HEK293 (cell line): ENCODE measurements at regions not wholly inside any gene's neighbourhood (a gene's known extent, or its start where the extent isn't known, plus 50 kb on each side); places are given as distances from the start of the nearest gene placed in this dataset.
A peak's percentile ranks its signal among the peaks of the same experiment; 100 is the strongest.

Source experiments
- CTCF ChIA-PET: fragments of 350-600 bp; formaldehyde crosslinking; extraction: SDS; loops from one replicate; lab custom pipeline; 2021; ENCODE audit warnings: antibody characterized with exemption; lab: Yijun Ruan, JAX
- POLR2A ChIA-PET: fragments of 300-600 bp; formaldehyde crosslinking; extraction: SDS; loops from one replicate; lab custom pipeline; 2020; ENCODE audit warnings: antibody characterized with exemption, inconsistent platforms; lab: Yijun Ruan, JAX
- H3K27ac ChIP-seq: fragments of 200-500 bp; sonication (Bioruptor generic); 2 replicates; pipeline ENCODE4 v1.5.1; 2014; ENCODE audit warnings: low read depth, low read length, control low read depth, inconsistent platforms; ENCODE audit errors: extremely low read depth
- H3K36me3 ChIP-seq, 2 experiments: fragments of 200-500 bp in 1 of 2; sonication (Bioruptor generic) in 1 of 2; 1 replicate in 1 of 2; 2 replicates in 1 of 2; pipeline ENCODE4 v1.5.1; 2014 to 2017; ENCODE audit warnings: inconsistent platforms in 2 of 2, low read length in 2 of 2; ENCODE audit not compliant: control insufficient read depth in 2 of 2, insufficient read depth in 1 of 2
- H3K4me1 ChIP-seq: fragments of 200-500 bp; sonication (Bioruptor generic); 2 replicates; pipeline ENCODE4 v1.5.1; 2014; ENCODE audit warnings: mild to moderate bottlenecking, low read length, inconsistent platforms; ENCODE audit not compliant: control insufficient read depth, insufficient read depth
- H3K4me3 ChIP-seq: 2 replicates; pipeline ENCODE4 v1.5.1; 2011; ENCODE audit warnings: low read depth, mild to moderate bottlenecking, control low read depth, low read length, moderate library complexity
- H3K9me3 ChIP-seq: fragments of 200-500 bp; sonication (Bioruptor generic); 2 replicates; pipeline ENCODE4 v1.5.1; 2014; ENCODE audit warnings: low read depth, low read length, inconsistent platforms; ENCODE audit not compliant: control insufficient read depth, insufficient read depth
- HOXA7 ChIP-seq: sonication (generic); formaldehyde crosslinking; IDR thresholded peaks from 2 replicates; pipeline ENCODE4 v1.8.1; 2022; ENCODE audit warnings: missing genetic modification reagents, borderline replicate concordance
- SCRT1 ChIP-seq: fragments of 450-650 bp; formaldehyde crosslinking; IDR thresholded peaks from 2 replicates; pipeline ENCODE4 v1.5.1; 2016; ENCODE audit warnings: missing biosample characterization, missing genetic modification characterization, borderline replicate concordance
- SP7 ChIP-seq: fragments of 450-650 bp; formaldehyde crosslinking; IDR thresholded peaks from 2 replicates; pipeline ENCODE4 v1.5.1; 2016; ENCODE audit warnings: missing biosample characterization, missing genetic modification characterization
- WT1 ChIP-seq: fragments of 450-650 bp; formaldehyde crosslinking; IDR thresholded peaks from 2 replicates; pipeline ENCODE4 v1.5.1; 2016; ENCODE audit warnings: missing biosample characterization, missing genetic modification characterization
- ZBTB7A ChIP-seq: fragments of 450-650 bp; formaldehyde crosslinking; IDR thresholded peaks from 2 replicates; pipeline ENCODE4 v1.5.1; 2016; ENCODE audit warnings: low read depth, missing biosample characterization, missing genetic modification characterization
- ZEB2 ChIP-seq: fragments of 450-650 bp; formaldehyde crosslinking; IDR thresholded peaks from 2 replicates; pipeline ENCODE4 v1.5.1; 2016; ENCODE audit warnings: missing biosample characterization, missing genetic modification characterization
- ZNF184 ChIP-seq: fragments of 450-650 bp; IDR thresholded peaks from 2 replicates; pipeline ENCODE4 v1.5.1; 2018; ENCODE audit warnings: missing biosample characterization, mild to moderate bottlenecking, missing genetic modification characterization
- ZNF223 ChIP-seq: fragments of 450-650 bp; formaldehyde crosslinking; IDR thresholded peaks from 2 replicates; pipeline ENCODE4 v1.5.1; 2016; ENCODE audit warnings: missing biosample characterization, missing genetic modification characterization
- ZNF239 ChIP-seq: fragments of 450-650 bp; formaldehyde crosslinking; IDR thresholded peaks from 2 replicates; pipeline ENCODE4 v1.5.1; 2016; ENCODE audit warnings: missing biosample characterization, missing genetic modification characterization
- ZNF341 ChIP-seq: fragments of 450-650 bp; formaldehyde crosslinking; IDR thresholded peaks from 2 replicates; pipeline ENCODE4; 2016; ENCODE audit warnings: low read depth, missing biosample characterization, missing genetic modification characterization
- ZNF37A ChIP-seq: fragments of 450-650 bp; IDR thresholded peaks from 2 replicates; pipeline ENCODE4 v1.5.1; 2018; ENCODE audit warnings: missing biosample characterization, missing genetic modification characterization
- ZNF404 ChIP-seq: fragments of 450-650 bp; formaldehyde crosslinking; IDR thresholded peaks from 2 replicates; pipeline ENCODE4 v1.5.1; 2017; ENCODE audit warnings: missing biosample characterization, missing genetic modification characterization
- ZNF416 ChIP-seq: fragments of 450-650 bp; formaldehyde crosslinking; IDR thresholded peaks from 2 replicates; pipeline ENCODE4 v1.5.1; 2016; ENCODE audit warnings: missing biosample characterization, missing genetic modification characterization
- ZNF473 ChIP-seq: fragments of 450-650 bp; formaldehyde crosslinking; IDR thresholded peaks from 2 replicates; pipeline ENCODE4 v1.5.1; 2017; ENCODE audit warnings: missing biosample characterization, missing genetic modification characterization
- ZNF558 ChIP-seq: fragments of 450-650 bp; formaldehyde crosslinking; IDR thresholded peaks from 2 replicates; pipeline ENCODE4 v1.5.1; 2016; ENCODE audit warnings: missing biosample characterization, missing genetic modification characterization
- ZNF664 ChIP-seq: fragments of 450-650 bp; formaldehyde crosslinking; IDR thresholded peaks from 2 replicates; pipeline ENCODE4 v1.5.1; 2016; ENCODE audit warnings: missing biosample characterization, missing genetic modification characterization
- ZNF776 ChIP-seq: fragments of 450-650 bp; formaldehyde crosslinking; IDR thresholded peaks from 2 replicates; pipeline ENCODE4 v1.5.0; 2017; ENCODE audit warnings: missing biosample characterization, missing genetic modification characterization, borderline replicate concordance
- ZNF777 ChIP-seq: fragments of 450-650 bp; formaldehyde crosslinking; IDR thresholded peaks from 2 replicates; pipeline ENCODE4 v1.5.1; 2017; ENCODE audit warnings: missing biosample characterization, missing genetic modification characterization, borderline replicate concordance
- ZNF837 ChIP-seq: fragments of 450-650 bp; formaldehyde crosslinking; IDR thresholded peaks from 2 replicates; pipeline ENCODE4 v1.5.1; 2016; ENCODE audit warnings: missing biosample characterization, missing genetic modification characterization
- TF ChIP-seq, protein P1 (sequence below): fragments of 450-650 bp; formaldehyde crosslinking; IDR thresholded peaks from 2 replicates; pipeline ENCODE4 v1.5.1; 2017; ENCODE audit warnings: missing biosample characterization, missing genetic modification characterization
- TF ChIP-seq, protein P2 (sequence below): fragments of 450-650 bp; formaldehyde crosslinking; IDR thresholded peaks from 2 replicates; pipeline ENCODE4 v1.5.1; 2016; ENCODE audit warnings: missing biosample characterization, missing genetic modification characterization, low read depth
- TF ChIP-seq, protein P3 (sequence below): fragments of 450-650 bp; formaldehyde crosslinking; IDR thresholded peaks from 2 replicates; pipeline ENCODE4 v1.5.1; 2016; ENCODE audit warnings: missing biosample characterization, missing genetic modification characterization
- TF ChIP-seq, protein P4 (sequence below): fragments of 450-650 bp; formaldehyde crosslinking; IDR thresholded peaks from 2 replicates; pipeline ENCODE4 v1.5.1; 2016; ENCODE audit warnings: missing biosample characterization, missing genetic modification characterization, borderline replicate concordance

DNA sequence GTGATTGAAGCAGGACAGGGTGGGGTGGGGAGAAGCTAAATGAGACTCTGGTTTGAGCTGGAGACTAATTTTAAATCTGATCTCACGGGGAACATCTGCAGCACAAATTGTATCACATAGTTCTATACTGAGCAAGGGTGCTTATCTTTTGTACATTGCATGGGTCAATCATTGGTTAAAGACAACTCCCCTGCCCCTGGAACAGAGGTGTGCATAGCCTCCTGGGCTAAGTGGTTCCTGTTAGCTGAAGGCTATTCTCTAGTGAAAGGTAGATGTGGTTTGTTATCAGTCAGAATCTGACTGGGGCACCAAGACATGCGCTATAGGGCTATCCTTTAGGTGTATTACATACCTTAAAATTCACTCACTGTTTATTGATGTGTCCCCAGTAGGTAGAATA, 103.9 kb upstream of the KITLG start:
- H3K9me3 ChIP-seq, result no peaks in the 10 kb centered on the region
- POLR2A ChIA-PET, result no interaction called here
- no peak overlapping the region for H3K4me3 ChIP-seq
- H3K4me1 ChIP-seq, result no peaks in the 10 kb centered on the region
- CTCF ChIA-PET, result interaction anchor here (0.7 kb wide), 1 partner anchor 244 kb away, joined by 5 read pairs; no protein-coding TSS in a partner anchor
- no peaks in the 10 kb centered on the region for H3K36me3 ChIP-seq
- no peak overlapping the region for H3K27ac ChIP-seq
- TF ChIP-seq ZNF664 (tag by site-specific recombination) (no peak), ZNF239 (tag by site-specific recombination) (no peak), ZNF473 (no peak), SCRT1 (tag by site-specific recombination) (no peak), ZNF776 (tag by site-specific recombination) (no peak), WT1 (tag by site-specific recombination) (no peak), ZNF184 (tag by site-specific recombination) (no peak), ZNF777 (tag by site-specific recombination) (no peak)
- TF ChIP-seq, protein P1, sequence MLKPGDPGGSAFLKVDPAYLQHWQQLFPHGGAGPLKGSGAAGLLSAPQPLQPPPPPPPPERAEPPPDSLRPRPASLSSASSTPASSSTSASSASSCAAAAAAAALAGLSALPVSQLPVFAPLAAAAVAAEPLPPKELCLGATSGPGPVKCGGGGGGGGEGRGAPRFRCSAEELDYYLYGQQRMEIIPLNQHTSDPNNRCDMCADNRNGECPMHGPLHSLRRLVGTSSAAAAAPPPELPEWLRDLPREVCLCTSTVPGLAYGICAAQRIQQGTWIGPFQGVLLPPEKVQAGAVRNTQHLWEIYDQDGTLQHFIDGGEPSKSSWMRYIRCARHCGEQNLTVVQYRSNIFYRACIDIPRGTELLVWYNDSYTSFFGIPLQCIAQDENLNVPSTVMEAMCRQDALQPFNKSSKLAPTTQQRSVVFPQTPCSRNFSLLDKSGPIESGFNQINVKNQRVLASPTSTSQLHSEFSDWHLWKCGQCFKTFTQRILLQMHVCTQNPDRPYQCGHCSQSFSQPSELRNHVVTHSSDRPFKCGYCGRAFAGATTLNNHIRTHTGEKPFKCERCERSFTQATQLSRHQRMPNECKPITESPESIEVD (tag by site-specific recombination), result no peak

DNA sequence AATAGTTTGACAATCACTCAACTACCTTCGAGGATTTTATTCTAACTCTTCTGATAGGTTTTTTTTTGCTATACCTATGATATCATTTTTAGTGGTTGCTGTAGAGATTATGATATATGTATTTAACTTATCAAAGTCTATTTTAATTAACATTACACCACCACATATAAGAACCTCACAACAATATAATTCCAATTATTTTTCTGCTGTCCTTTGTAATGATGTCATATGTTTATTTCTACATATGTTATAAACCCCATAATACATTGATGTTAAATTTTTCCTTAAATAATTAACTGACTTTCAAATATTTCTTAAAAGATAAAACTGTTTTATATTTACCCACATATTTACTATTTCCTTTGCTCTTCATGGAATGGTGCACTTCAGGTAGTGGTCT, 103.4 kb upstream of the KITLG start:
- Histone ChIP-seq H3K36me3 (no peaks in the 10 kb centered on the region), H3K4me1 (no peaks in the 10 kb centered on the region), H3K9me3 (no peaks in the 10 kb centered on the region), H3K27ac (no peak overlapping the region), H3K4me3 (no peak overlapping the region)
- TF ChIP-seq, protein P2, sequence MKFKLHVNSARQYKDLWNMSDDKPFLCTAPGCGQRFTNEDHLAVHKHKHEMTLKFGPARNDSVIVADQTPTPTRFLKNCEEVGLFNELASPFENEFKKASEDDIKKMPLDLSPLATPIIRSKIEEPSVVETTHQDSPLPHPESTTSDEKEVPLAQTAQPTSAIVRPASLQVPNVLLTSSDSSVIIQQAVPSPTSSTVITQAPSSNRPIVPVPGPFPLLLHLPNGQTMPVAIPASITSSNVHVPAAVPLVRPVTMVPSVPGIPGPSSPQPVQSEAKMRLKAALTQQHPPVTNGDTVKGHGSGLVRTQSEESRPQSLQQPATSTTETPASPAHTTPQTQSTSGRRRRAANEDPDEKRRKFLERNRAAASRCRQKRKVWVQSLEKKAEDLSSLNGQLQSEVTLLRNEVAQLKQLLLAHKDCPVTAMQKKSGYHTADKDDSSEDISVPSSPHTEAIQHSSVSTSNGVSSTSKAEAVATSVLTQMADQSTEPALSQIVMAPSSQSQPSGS, result peak; percentile 79
- TF ChIP-seq, protein P3, sequence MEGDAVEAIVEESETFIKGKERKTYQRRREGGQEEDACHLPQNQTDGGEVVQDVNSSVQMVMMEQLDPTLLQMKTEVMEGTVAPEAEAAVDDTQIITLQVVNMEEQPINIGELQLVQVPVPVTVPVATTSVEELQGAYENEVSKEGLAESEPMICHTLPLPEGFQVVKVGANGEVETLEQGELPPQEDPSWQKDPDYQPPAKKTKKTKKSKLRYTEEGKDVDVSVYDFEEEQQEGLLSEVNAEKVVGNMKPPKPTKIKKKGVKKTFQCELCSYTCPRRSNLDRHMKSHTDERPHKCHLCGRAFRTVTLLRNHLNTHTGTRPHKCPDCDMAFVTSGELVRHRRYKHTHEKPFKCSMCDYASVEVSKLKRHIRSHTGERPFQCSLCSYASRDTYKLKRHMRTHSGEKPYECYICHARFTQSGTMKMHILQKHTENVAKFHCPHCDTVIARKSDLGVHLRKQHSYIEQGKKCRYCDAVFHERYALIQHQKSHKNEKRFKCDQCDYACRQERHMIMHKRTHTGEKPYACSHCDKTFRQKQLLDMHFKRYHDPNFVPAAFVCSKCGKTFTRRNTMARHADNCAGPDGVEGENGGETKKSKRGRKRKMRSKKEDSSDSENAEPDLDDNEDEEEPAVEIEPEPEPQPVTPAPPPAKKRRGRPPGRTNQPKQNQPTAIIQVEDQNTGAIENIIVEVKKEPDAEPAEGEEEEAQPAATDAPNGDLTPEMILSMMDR, result no peak
- ChIA-PET CTCF (interaction anchor here (0.7 kb wide), 1 partner anchor 244 kb away, joined by 5 read pairs; no protein-coding TSS in a partner anchor), POLR2A (no interaction called here)

DNA sequence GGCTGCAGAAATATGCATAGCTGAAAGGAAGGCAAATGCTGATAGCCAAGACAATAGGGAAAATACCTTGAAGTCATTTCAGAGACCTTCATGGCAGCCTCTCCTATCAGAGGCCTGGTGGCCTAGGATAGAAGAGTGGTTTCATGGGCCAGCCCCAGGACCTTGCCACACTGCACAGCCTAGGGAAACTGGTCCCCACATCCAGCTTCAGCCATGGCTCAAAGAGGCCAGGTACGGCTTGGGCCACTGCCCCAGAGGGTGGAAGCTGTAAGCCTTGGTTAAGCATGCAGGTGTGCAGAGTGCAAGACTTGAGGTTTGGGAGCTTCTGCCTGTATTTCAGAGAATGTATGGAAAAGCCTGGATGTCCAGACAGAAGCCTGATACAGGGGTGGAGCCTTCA, 101.0 kb upstream of the KITLG start:
- Histone ChIP-seq H3K4me3 (no peak overlapping the region), H3K36me3 (no peaks in the 10 kb centered on the region), H3K4me1 (no peaks in the 10 kb centered on the region), H3K9me3 (no peaks in the 10 kb centered on the region), H3K27ac (no peak overlapping the region)
- POLR2A ChIA-PET, result no interaction called here
- TF ChIP-seq ZBTB7A (tag by site-specific recombination) (no peak), ZNF404 (tag by site-specific recombination) (no peak), HOXA7 (CRISPR knock-in tag) (no peak), ZNF777 (tag by site-specific recombination) (no peak), ZNF416 (tag by site-specific recombination) (no peak), ZNF223 (tag by site-specific recombination) (no peak), ZNF558 (no peak), ZNF341 (tag by site-specific recombination) (no peak), ZNF37A (no peak), ZEB2 (tag by site-specific recombination) (no peak), SP7 (tag by site-specific recombination) (no peak), ZNF837 (tag by site-specific recombination) (no peak)
- TF ChIP-seq, protein P2, result no peak
- TF ChIP-seq, protein P4, sequence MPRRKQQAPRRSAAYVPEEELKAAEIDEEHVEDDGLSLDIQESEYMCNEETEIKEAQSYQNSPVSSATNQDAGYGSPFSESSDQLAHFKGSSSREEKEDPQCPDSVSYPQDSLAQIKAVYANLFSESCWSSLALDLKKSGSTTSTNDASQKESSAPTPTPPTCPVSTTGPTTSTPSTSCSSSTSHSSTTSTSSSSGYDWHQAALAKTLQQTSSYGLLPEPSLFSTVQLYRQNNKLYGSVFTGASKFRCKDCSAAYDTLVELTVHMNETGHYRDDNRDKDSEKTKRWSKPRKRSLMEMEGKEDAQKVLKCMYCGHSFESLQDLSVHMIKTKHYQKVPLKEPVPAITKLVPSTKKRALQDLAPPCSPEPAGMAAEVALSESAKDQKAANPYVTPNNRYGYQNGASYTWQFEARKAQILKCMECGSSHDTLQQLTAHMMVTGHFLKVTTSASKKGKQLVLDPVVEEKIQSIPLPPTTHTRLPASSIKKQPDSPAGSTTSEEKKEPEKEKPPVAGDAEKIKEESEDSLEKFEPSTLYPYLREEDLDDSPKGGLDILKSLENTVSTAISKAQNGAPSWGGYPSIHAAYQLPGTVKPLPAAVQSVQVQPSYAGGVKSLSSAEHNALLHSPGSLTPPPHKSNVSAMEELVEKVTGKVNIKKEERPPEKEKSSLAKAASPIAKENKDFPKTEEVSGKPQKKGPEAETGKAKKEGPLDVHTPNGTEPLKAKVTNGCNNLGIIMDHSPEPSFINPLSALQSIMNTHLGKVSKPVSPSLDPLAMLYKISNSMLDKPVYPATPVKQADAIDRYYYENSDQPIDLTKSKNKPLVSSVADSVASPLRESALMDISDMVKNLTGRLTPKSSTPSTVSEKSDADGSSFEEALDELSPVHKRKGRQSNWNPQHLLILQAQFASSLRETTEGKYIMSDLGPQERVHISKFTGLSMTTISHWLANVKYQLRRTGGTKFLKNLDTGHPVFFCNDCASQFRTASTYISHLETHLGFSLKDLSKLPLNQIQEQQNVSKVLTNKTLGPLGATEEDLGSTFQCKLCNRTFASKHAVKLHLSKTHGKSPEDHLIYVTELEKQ (tag by site-specific recombination), result no peak
- CTCF ChIA-PET, result no interaction called here
